GM23338 (cell line): ENCODE measurements at regions not wholly inside any gene's neighbourhood (a gene's known extent, or its start where the extent isn't known, plus 50 kb on each side); places are given as distances from the start of the nearest gene placed in this dataset.

Experiments
- ATAC-seq: fragments of 200-7000 bp; cut with Tn5 transposase; 3 replicates; pipeline ENCODE4 v1.9.1; 2020
- DNase-seq: peaks from one replicate; pipeline ENCODE4 v3.0.0-alpha.2; 2015; ENCODE audit warnings: low spot score
- H2AFZ ChIP-seq: fragments of 200-600 bp; sonication (generic); 2 replicates; pipeline ENCODE4 v1.8.0; 2016; ENCODE audit warnings: antibody characterized with exemption, mild to moderate bottlenecking, moderate library complexity
- H3F3A ChIP-seq: fragments of 200-600 bp; sonication (generic); replicated peaks from 2 replicates; pipeline ENCODE4 v1.8.0; 2017; ENCODE audit warnings: antibody characterized with exemption, mixed run types, low read depth
- H3K27ac ChIP-seq: fragments of 200-600 bp; sonication (generic); 2 replicates; pipeline ENCODE4 v1.6.1; 2016; ENCODE audit warnings: low read depth
- H3K27me3 ChIP-seq: fragments of 200-600 bp; sonication (generic); 2 replicates; pipeline ENCODE4 v1.8.0; 2016; ENCODE audit warnings: mild to moderate bottlenecking, mixed run types, moderate library complexity; ENCODE audit not compliant: insufficient read depth
- H3K36me3 ChIP-seq: fragments of 200-600 bp; sonication (generic); 2 replicates; pipeline ENCODE4 v1.8.0; 2016; ENCODE audit warnings: mild to moderate bottlenecking; ENCODE audit not compliant: insufficient read depth
- H3K4me1 ChIP-seq: fragments of 200-600 bp; sonication (generic); 2 replicates; pipeline ENCODE4 v1.8.0; 2016; ENCODE audit warnings: mild to moderate bottlenecking, moderate library complexity; ENCODE audit not compliant: insufficient read depth
- H3K4me2 ChIP-seq: fragments of 200-600 bp; sonication (generic); 2 replicates; pipeline ENCODE4 v1.7.1; 2017; ENCODE audit warnings: mixed run types
- H3K4me3 ChIP-seq: fragments of 200-600 bp; sonication (generic); 2 replicates; pipeline ENCODE4 v1.6.1; 2016; ENCODE audit warnings: mixed run types
- H3K79me2 ChIP-seq: fragments of 200-600 bp; sonication (generic); replicated peaks from 2 replicates; pipeline ENCODE4 v1.8.0; 2017; ENCODE audit warnings: mild to moderate bottlenecking; ENCODE audit not compliant: insufficient read depth
- H3K9me2 ChIP-seq: fragments of 200-600 bp; sonication (generic); 2 replicates; pipeline ENCODE4 v1.8.0; 2017; ENCODE audit not compliant: insufficient read depth
- H4K20me1 ChIP-seq: fragments of 200-600 bp; sonication (generic); replicated peaks from 2 replicates; pipeline ENCODE4 v1.8.0; 2017; ENCODE audit warnings: mild to moderate bottlenecking; ENCODE audit not compliant: insufficient read depth
- H3K27ac Mint-ChIP-seq: 2 replicates; pipeline ENCODE4 v1.8.0; 2020; ENCODE audit warnings: inconsistent platforms, mild to moderate bottlenecking, moderate library complexity, mixed read lengths
- H3K27me3 Mint-ChIP-seq: 3 replicates; pipeline ENCODE4 v1.8.0; 2022; ENCODE audit warnings: low read depth, mild to moderate bottlenecking, moderate library complexity, mixed read lengths, inconsistent platforms; ENCODE audit not compliant: insufficient read depth, poor library complexity
- H3K36me3 Mint-ChIP-seq: 3 replicates; pipeline ENCODE4 v1.8.0; 2021; ENCODE audit warnings: low read depth, mild to moderate bottlenecking, inconsistent platforms, moderate library complexity, mixed read lengths
- H3K4me1 Mint-ChIP-seq: 3 replicates; pipeline ENCODE4 v1.8.0; 2020; ENCODE audit warnings: mild to moderate bottlenecking, inconsistent platforms, mixed read lengths
- H3K4me3 Mint-ChIP-seq: 3 replicates; pipeline ENCODE4 v1.8.0; 2021; ENCODE audit warnings: moderate library complexity, mild to moderate bottlenecking, inconsistent platforms, mixed read lengths
- H3K9me3 Mint-ChIP-seq: 3 replicates; pipeline ENCODE4 v1.8.0; 2020; ENCODE audit warnings: moderate library complexity, mild to moderate bottlenecking, inconsistent platforms, mixed read lengths
- EZH2phosphoT487 ChIP-seq: fragments of 200-600 bp; sonication (generic); IDR thresholded peaks from one replicate; pipeline ENCODE4 v1.8.1; 2018; ENCODE audit warnings: antibody characterized with exemption; ENCODE audit not compliant: unreplicated experiment
- JUNB ChIP-seq: IDR thresholded peaks from one replicate; pipeline ENCODE4 v1.6.1; 2016; ENCODE audit warnings: antibody characterized with exemption; ENCODE audit not compliant: unreplicated experiment
- NANOG ChIP-seq: IDR thresholded peaks from 2 replicates; pipeline ENCODE4 v1.6.1; 2016; ENCODE audit warnings: antibody characterized with exemption, borderline replicate concordance
- STAT1 ChIP-seq: IDR thresholded peaks from one replicate; pipeline ENCODE4 v1.6.1; 2016; ENCODE audit warnings: antibody characterized with exemption; ENCODE audit not compliant: unreplicated experiment
- TF ChIP-seq, protein P1 (sequence below): fragments of 250-450 bp; sonication (Bioruptor Pico); IDR thresholded peaks from 2 replicates; pipeline ENCODE4 v1.5.0; 2020; ENCODE audit warnings: mild to moderate bottlenecking, moderate library complexity
- TF ChIP-seq, protein P2 (sequence below): IDR thresholded peaks from one replicate; pipeline ENCODE4 v1.6.1; 2018; ENCODE audit warnings: antibody characterized with exemption; ENCODE audit not compliant: unreplicated experiment
- TF ChIP-seq, protein P3 (sequence below), 2 experiments: fragments of 200-600 bp in 1 of 2; sonication (generic) in 1 of 2; conservative IDR thresholded peaks; 2 replicates each; pipeline versions ENCODE4 v1.5.1 to v1.6.1; 2016 to 2017; ENCODE audit warnings: antibody characterized with exemption in 2 of 2, low read depth in 2 of 2, mild to moderate bottlenecking in 2 of 2, moderate library complexity in 1 of 2

DNA sequence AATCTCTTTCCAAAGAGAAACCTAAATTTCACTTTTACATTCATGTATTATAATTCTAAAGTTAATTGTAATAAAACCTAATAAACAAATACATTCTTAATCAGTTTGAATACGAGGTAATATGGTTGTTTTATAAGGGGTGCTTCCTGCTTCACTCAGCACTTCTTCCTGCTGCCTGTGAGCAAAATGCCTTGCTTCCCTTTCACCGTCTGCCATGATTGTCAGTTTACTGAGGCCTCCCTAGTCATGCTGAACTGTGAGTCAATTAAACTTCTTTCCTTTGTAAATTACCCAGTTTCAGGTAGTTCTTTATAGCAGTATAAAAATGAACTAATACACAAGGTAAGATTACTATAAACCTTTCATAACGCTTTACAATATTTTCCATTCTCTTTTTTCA, 491.1 kb upstream of the LRRC7 start (continued):
- TF ChIP-seq, protein P1, sequence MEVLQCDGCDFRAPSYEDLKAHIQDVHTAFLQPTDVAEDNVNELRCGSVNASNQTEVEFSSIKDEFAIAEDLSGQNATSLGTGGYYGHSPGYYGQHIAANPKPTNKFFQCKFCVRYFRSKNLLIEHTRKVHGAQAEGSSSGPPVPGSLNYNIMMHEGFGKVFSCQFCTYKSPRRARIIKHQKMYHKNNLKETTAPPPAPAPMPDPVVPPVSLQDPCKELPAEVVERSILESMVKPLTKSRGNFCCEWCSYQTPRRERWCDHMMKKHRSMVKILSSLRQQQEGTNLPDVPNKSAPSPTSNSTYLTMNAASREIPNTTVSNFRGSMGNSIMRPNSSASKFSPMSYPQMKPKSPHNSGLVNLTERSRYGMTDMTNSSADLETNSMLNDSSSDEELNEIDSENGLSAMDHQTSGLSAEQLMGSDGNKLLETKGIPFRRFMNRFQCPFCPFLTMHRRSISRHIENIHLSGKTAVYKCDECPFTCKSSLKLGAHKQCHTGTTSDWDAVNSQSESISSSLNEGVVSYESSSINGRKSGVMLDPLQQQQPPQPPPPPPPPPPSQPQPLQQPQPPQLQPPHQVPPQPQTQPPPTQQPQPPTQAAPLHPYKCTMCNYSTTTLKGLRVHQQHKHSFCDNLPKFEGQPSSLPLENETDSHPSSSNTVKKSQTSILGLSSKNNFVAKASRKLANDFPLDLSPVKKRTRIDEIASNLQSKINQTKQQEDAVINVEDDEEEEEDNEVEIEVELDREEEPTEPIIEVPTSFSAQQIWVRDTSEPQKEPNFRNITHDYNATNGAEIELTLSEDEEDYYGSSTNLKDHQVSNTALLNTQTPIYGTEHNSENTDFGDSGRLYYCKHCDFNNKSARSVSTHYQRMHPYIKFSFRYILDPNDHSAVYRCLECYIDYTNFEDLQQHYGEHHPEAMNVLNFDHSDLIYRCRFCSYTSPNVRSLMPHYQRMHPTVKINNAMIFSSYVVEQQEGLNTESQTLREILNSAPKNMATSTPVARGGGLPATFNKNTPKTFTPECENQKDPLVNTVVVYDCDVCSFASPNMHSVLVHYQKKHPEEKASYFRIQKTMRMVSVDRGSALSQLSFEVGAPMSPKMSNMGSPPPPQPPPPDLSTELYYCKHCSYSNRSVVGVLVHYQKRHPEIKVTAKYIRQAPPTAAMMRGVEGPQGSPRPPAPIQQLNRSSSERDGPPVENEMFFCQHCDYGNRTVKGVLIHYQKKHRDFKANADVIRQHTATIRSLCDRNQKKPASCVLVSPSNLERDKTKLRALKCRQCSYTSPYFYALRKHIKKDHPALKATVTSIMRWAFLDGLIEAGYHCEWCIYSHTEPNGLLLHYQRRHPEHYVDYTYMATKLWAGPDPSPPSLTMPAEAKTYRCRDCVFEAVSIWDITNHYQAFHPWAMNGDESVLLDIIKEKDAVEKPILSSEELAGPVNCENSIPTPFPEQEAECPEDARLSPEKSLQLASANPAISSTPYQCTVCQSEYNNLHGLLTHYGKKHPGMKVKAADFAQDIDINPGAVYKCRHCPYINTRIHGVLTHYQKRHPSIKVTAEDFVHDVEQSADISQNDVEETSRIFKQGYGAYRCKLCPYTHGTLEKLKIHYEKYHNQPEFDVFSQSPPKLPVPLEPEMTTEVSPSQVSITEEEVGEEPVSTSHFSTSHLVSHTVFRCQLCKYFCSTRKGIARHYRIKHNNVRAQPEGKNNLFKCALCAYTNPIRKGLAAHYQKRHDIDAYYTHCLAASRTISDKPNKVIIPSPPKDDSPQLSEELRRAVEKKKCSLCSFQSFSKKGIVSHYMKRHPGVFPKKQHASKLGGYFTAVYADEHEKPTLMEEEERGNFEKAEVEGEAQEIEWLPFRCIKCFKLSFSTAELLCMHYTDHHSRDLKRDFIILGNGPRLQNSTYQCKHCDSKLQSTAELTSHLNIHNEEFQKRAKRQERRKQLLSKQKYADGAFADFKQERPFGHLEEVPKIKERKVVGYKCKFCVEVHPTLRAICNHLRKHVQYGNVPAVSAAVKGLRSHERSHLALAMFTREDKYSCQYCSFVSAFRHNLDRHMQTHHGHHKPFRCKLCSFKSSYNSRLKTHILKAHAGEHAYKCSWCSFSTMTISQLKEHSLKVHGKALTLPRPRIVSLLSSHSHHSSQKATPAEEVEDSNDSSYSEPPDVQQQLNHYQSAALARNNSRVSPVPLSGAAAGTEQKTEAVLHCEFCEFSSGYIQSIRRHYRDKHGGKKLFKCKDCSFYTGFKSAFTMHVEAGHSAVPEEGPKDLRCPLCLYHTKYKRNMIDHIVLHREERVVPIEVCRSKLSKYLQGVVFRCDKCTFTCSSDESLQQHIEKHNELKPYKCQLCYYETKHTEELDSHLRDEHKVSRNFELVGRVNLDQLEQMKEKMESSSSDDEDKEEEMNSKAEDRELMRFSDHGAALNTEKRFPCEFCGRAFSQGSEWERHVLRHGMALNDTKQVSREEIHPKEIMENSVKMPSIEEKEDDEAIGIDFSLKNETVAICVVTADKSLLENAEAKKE (CRISPR knock-in tag): no peak
- TF ChIP-seq EZH2phosphoT487 (no peak), STAT1 (no peak), JUNB (no peak), NANOG (no peak)
- TF ChIP-seq, protein P2, sequence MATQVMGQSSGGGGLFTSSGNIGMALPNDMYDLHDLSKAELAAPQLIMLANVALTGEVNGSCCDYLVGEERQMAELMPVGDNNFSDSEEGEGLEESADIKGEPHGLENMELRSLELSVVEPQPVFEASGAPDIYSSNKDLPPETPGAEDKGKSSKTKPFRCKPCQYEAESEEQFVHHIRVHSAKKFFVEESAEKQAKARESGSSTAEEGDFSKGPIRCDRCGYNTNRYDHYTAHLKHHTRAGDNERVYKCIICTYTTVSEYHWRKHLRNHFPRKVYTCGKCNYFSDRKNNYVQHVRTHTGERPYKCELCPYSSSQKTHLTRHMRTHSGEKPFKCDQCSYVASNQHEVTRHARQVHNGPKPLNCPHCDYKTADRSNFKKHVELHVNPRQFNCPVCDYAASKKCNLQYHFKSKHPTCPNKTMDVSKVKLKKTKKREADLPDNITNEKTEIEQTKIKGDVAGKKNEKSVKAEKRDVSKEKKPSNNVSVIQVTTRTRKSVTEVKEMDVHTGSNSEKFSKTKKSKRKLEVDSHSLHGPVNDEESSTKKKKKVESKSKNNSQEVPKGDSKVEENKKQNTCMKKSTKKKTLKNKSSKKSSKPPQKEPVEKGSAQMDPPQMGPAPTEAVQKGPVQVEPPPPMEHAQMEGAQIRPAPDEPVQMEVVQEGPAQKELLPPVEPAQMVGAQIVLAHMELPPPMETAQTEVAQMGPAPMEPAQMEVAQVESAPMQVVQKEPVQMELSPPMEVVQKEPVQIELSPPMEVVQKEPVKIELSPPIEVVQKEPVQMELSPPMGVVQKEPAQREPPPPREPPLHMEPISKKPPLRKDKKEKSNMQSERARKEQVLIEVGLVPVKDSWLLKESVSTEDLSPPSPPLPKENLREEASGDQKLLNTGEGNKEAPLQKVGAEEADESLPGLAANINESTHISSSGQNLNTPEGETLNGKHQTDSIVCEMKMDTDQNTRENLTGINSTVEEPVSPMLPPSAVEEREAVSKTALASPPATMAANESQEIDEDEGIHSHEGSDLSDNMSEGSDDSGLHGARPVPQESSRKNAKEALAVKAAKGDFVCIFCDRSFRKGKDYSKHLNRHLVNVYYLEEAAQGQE: no peak

DNA sequence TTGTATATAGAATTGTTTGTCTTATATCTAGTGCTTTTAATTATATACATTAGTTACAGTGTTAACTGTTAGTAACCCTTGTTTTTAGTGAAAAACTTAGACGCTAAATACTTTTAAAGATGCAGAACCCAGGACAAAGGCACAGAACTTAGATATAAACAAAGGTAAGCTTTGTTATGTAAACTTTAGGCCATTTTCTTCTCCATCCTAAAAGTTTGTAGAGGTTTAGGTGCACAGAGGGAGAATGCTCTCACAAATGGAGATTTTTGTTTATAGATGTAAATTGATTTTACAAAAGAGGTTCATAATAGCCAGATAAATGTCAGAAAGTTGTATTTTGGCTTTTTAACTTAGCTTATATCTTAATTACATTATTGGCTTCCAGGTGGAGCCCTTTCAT, 490.5 kb upstream of the LRRC7 start:
- H3K9me3 Mint-ChIP-seq: peaks cover 13% of the 10 kb centered on the region; the same call in 2 of the 3 replicates
- no peaks in the 10 kb centered on the region for H4K20me1 ChIP-seq
- H3K36me3 Mint-ChIP-seq: peaks cover 17% of the 10 kb centered on the region
- peaks cover 52% of the 10 kb centered on the region for H3K4me1 Mint-ChIP-seq
- peak overlapping the region; percentile 16 for H3K4me3 ChIP-seq
- H3K27ac ChIP-seq: peak overlapping the region; percentile 64
- peak overlapping the region; percentile 34 for H3K4me2 ChIP-seq
- no peaks in the 10 kb centered on the region for H3K27me3 Mint-ChIP-seq
- H3K27me3 ChIP-seq: no peaks in the 10 kb centered on the region
- no peaks in the 10 kb centered on the region for H3K36me3 ChIP-seq
- no peaks in the 10 kb centered on the region for H3K79me2 ChIP-seq
- peak overlapping the region; percentile 84 for H3K27ac Mint-ChIP-seq
- no peak overlapping the region for H2AFZ ChIP-seq
- H3K4me3 Mint-ChIP-seq: peak overlapping the region; percentile 25; the same call in 2 of the 3 replicates
- H3K4me1 ChIP-seq: peaks cover 32% of the 10 kb centered on the region
- no peaks in the 10 kb centered on the region for H3K9me2 ChIP-seq
- DNase-seq: peak; percentile 70
- TF ChIP-seq NANOG (peak; percentile 83), STAT1 (no peak)
- TF ChIP-seq, protein P3, sequence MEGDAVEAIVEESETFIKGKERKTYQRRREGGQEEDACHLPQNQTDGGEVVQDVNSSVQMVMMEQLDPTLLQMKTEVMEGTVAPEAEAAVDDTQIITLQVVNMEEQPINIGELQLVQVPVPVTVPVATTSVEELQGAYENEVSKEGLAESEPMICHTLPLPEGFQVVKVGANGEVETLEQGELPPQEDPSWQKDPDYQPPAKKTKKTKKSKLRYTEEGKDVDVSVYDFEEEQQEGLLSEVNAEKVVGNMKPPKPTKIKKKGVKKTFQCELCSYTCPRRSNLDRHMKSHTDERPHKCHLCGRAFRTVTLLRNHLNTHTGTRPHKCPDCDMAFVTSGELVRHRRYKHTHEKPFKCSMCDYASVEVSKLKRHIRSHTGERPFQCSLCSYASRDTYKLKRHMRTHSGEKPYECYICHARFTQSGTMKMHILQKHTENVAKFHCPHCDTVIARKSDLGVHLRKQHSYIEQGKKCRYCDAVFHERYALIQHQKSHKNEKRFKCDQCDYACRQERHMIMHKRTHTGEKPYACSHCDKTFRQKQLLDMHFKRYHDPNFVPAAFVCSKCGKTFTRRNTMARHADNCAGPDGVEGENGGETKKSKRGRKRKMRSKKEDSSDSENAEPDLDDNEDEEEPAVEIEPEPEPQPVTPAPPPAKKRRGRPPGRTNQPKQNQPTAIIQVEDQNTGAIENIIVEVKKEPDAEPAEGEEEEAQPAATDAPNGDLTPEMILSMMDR (conservative IDR thresholded peaks at IDR 0.05; ENCODE audit: low read depth in 2 of 2): no peak
- H3F3A ChIP-seq: no peaks in the 10 kb centered on the region
- peak; percentile 90 for ATAC-seq
